ENCODE measurements at regions not wholly inside any gene's neighbourhood (a gene's known extent, or its start where the extent isn't known, plus 50 kb on each side); places are given as distances from the start of the nearest gene placed in this dataset.

DNA sequence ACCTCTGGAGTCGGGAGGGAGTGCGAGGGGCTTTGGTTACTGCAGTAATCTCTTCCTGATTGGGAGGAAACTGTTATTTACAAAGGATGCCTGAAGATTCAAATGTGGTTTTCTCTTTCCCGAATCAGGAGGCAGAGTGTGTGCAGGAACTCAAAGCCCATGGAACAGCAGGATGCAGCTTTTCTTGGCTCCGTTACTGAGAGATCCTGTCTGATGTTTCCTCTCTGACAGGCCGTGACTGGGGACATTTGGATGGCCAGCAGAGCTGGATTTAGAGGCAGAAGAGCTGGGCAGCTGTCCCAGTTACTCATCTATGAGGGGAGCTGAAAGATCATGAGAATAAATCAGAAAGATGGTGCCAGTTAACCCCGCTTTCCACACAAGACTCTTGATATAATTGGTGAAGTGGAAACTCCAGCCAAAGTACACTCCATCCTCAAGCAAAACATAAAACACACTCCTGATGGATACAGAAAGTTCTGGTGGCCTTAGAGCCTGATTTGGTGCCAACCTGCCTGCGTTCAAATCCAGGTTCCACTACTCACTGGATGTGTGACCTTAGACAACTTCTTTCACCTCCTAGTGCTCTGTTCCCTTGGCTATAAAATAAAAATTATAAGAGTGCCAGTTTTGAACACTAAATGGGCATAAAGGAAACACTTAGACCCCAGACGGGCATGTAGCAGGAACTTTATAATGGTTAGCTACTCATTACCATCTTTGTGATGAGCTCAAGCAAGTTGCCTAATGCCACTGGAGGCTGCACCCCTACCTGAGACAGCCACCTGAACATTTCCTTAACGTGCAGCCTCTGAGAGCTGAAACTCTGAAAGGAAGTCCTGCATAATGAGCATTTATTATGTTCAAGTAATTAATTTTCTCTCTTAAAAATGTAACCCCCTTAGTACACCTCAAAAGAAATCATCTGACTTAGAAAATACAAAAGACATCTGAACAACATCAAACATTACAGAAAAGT lies 349.0 kb upstream of the GATB start:
- DNase-seq: no peak

DNA sequence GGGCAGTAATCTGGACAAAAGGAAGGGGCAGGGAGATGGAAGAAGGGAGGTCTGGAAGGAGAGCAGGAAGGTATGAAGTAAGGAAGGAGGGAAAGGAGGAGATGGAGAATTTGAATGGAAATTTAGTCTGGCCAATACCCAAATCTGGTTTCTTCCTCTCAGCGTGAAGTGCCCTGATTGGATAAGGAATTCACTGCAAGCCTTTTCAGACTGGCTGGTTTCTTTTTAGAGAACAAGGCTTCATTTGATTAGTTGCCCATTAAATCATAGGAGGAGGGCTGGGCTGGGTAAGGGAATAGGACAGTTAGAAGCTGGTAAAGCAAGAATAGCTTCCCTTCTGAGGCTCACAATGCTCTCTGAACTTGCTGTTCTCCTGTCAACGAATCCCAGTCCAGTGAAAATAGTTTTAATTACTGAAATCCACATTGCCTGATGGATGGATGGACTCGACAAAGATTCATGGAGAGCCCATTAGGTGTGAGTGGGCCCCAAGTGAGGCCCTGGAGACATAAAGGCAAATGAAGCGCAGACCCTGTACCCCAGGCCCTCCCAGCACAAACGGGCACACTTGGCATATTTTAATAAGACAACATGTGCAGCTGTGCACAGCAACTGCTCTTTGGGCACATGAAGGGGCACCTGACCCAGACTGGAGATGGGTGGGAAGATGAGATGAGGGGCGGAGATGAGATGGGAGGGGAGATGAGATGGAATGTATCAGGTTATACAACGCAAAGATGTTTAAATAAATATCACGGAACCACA lies 347.1 kb upstream of the GATB start:
- DNase-seq: no peak

DNA sequence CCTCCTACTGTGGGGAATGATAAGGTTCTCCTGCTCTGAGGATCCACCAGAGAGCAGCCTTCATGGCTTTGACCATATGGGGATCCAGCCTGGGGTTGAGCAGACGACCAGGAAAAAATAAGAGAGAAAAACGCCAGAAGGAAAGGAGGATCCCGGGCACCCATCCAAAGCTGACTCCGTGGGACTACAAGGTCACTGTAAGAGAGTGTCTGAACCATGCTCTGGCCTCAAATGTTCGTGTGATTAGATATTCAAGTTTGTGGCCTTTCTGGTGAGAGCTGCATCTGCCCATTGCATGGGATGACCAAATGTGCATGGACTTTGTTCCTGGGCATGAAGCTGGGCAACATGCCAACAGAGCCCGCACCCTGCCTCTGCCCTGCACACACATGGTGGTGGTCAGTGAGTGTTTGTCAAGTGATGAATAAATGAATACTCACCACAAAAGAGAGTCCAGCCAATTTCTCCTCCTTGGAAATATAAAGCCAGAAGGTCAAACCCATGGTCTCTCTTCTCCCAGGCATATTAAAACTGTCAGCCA lies 346.0 kb upstream of the GATB start:
- no peak for DNase-seq

DNA sequence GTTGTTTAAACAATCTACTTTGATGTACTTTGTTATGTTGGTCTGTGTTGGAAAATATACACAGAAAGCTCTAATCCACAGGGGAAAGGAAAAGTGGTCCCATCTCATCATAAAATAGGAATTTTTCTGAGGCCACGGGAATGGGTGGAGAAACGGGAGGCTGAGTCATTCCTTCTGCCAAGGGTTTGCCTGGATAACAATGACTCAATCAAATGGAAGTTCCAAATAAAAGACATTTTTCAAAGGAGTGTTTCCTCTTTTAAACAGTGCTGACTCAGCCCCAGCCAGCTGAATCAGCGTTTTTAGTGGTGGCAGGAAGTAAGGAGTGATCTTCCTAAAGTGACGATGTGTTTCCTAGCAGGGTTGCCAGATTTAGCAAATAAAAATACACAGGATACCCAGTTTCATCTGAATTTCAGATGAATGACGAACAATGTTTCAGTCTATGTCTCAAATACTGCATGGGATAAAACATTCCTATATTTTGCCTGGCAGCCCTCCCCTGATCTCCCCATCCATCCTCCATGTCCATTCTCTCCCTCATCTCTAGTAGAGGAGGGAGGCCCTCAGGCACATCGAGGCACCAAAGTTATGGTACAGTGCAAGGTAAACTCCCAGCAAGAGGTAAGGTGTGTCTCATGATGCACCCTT lies 345.4 kb upstream of the GATB start:
- DNase-seq: no peak

DNA sequence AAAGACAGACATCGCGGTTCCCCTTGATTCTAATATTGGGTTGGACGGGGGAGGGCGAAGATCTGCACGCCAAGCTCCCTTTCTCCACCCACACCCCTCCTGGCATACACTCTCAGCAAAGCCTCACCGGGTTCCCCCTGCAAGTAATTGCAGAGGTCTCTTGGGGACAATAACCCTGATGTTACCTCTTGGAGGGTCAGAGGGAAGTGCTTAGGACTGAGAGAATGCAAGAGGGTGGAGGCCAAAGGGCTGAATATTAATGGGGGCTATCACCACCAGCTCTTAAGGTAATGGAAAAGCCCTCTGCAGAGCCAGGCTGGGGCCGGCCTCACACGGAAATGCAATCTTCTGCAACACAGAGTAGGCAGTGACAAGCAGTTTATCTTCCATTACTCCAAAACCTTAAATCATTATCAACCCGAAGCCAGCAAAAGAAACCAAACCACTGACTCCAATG lies 344.1 kb upstream of the GATB start:
- no peak for DNase-seq

DNA sequence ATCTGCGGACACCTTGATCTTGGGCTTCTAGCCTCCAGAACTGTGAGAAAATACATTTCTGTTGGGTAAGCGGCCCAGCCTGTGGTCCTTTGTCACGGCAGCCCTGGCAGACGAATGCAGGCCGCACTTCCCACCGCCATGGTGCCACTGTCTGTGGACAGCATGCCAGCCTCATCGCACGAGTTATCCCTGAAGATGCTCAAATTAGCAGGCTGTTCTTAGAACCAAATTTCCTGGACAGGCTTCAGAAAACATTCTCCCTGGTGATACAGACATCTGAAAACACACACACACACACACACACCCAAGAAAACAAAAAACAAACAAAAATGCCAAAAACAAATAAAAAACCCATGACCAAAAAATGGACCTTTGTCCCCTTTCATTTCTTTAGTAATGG lies 343.5 kb upstream of the GATB start:
- DNase-seq: no peak

DNA sequence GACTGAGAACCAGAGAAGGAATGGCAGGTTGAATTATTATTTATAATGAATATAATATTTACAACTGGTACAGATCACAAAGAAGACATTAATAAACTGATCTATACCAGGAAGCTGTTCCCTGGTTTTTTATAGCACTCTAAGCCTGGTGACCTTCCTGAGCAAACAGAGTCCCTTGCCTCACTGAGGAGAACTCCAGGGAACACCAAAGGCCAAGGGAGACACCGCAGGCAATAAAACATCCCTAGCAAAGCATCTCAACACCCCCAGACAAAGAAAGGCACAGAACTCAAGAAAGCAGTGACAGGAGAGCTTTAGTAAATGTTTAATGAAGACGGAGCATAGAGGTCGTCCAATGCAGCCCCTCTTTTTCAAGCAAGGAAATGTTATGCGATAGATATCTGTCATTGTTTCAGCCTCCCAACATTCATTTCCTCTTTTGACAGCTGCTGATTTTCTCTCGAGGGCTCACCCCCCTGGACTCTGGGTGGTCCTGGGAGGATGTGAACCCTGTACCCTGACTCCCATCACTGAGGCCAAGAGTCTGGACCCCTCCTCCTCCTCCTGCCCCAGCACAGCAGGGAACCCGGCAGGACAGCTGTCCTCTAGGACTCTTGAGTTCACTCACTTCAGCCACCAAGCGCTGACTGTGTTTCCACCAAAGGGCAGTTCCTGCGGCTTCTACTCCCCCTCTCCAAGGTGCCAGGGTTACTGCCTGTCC lies 342.5 kb upstream of the GATB start:
- DNase-seq: no peak

DNA sequence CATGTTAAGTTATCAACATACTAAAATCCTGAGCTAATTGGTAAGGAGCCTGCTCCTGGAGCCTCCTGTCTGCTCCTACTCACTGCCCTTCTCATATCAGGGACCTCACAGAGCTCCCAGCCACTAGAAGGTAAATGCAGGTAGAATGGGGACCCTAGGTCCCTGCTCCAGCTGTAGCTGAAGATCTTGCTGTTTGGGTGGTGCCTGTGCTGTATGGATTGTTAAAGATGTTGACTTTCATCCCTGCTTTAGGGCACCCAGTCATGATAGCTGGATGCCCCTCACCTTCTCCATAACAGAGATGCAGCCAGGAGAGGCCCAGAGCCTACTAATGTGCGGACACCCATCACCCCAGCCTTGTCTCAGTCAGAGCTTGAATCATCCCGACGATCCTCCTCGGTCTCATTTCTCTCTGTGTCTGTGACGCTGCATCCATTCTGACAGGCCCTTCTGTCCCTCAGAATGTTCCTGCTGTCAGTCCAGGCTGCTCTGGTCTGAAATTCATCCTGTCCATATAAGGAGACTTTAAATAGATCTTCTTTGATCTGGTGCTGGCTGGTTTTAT lies 341.7 kb upstream of the GATB start:
- no peak for DNase-seq

DNA sequence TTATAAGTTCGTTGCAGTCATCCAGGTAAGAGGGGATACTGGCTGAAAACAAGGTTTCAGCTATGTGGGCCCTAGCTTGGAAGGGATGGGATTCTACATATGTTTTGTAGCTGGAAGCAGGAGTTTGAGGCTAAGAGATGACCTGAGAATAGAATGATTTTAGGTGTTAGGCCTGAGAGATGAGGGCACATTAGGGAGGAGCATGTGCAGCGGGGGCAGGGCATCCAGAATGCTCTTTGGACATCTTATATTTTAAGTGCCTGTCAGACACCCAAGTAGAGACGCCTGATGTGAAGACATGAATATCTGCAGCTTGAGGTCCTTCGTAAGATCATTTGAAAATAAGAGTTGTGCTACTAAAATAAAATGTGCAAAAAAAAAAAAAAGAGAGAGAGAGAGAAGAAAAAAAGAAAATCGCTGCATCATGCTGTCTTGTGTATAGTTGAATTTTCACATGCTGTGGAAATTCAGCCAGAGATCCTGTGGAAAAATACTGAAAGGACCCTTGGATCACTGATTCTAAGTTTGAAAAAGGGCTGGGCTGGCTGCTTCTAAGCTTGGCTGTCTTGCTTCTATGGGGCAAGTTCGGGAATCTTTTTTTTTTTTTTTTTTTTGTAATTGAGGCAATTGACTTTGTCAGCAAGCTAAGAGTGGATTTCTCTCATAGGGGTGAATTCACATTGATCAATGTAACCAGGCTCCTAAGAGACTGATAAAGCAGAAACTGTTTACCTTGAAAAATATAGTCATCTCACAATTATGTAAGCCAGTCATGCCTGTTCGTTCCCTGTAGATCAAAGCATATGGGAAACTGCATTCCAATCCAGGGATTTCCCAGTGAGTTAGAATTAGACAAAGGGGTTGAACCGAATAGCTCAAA lies 341.0 kb upstream of the GATB start:
- DNase-seq: no peak

DNA sequence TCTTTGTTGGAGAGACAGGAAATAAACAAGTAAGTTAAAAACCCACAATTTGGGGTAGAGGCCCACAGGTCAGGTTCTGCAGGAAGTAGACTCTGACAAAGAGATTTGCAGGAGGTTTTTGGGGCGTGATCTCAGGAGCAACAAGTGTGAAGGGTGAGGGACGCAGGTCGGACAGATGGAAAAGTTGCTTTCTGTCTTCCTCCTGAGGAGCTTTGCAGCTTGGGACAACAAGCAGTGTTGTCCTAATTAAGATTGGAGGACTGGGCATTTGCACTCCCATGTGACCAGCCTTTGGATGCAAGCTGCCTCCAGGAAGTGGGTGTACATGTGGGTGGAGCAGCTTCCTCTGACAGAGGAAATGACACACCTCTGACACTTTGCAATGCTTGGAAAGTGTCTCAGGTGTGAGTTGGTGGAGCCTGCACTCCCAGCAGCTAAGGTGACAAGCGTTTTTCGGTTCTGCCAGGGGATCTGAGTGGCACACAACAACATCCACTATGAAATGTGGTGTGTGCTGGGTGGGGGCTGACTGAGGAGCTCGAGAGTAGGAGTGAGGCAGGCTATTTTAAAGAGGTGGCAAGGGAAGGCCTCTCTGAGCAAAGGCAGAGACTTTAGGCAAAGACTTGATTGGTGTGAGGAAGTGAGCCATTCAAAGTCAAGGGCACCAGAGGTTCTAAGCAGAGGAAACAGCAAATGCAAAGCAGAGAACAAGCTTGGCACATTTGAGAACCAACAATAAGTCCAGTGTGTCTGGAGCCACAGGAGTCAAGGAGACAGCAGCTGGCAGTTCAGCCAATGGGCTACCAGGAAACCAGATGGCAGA lies 339.8 kb upstream of the GATB start:
- no peak for DNase-seq

DNA sequence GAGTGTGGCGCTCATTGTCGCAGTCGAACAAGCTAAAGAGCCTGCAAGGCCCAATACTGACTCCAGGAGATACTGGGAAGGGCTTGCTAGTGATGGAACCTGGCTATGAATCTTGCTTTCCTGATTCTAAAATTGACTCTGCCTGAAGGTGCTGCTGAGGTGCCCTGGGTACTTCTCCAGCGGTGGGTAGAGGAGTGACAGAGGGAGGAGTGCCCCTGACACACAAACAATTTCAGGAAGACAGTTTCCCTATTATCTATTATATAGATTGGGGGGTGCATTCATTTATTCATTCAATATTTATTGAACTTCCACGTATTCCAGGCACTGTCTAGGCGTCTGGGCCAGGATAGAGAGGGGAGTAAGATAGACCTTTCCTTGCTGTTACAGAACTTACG lies 339.2 kb upstream of the GATB start:
- DNase-seq: no peak

DNA sequence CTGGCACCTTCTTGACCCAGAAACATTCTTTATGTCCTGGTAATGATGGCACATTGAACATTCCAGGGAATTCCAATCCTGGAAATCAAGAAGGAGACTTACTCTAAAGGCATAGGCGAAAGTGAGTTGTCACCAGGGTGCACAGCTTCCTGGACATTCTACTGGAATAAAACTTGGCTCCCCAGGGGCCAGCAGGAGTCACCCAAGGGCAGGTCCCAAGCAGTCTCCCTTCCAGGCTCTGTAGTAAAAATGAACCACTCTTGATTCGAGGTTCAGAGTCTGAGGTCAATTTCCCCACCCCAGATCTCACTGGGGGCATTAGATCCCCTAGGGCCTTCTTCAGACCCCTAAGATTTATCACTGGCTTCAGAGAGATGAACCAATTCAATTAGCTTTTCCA lies 338.7 kb upstream of the GATB start:
- no peak for DNase-seq

DNA sequence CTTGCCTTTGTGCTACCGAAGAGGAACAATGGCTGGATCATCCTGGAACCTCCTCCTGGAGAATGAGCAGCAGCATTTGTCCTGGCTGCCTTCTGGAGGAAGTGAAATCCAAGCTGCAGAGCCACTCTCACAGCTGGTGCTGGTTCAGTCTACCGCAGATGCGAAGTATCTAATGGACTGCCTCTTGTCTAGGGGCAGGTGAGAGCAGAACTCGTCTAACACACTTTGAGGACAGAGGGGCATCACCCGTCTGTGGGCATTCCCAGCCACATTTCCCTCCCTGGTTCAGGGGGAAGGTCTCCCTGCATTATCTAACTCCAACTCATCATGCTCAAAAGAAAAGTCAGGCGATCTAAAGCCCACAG lies 338.2 kb upstream of the GATB start:
- DNase-seq: no peak

DNA sequence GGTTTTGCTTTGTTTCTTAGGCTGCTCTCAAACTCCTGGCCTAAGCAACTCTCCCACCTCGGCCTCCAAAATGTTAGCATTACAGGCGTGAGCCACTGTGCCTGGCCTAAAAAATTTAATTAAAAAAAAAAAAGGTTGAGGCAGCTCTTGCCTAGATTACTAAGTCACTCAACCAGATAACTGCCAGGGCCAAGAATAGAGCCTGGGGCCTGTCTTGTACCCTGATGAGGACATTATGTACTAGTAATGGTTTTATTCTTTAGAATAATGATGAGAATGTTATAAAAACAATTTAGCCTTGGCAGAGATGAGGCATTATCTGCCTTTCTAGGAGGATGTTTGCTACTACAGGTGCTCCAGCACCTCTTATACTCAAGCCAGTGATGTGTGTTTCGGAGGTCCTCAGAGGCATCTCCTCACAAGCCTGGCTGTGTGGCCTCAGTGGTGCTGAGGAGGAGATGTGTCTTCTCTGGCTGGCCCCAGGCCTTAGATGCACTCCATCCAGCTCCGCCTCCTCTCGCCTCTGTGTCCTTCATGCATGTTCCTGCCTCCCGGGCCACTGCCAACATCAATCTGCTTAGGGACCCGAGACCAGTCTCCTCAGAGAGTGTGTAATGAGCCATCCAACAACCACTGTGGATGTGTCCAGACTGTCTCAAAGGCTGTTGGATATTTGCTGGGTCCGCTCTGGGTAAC lies 337.7 kb upstream of the GATB start:
- no peak for DNase-seq

DNA sequence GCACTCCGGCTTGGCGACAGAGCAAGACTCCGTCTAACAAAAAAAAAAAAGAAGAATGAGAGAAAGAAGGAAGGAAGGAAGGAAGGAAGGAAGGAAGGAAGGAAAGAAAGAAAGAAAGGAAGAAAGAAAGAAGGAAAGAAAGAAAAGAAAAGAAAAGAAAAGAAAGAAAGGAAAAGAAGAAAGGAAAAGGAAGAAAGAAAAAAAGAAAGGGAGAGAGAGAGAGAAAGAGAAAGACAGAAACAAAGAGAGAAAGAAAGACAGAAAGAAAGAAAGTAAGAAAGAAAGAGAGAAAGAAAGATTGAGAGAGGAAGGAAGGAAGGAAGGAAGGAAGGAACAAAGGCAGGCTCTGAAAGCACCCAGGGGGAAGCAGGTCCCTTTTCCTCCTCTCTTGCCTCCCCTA lies 336.6 kb upstream of the GATB start:
- DNase-seq: no peak

DNA sequence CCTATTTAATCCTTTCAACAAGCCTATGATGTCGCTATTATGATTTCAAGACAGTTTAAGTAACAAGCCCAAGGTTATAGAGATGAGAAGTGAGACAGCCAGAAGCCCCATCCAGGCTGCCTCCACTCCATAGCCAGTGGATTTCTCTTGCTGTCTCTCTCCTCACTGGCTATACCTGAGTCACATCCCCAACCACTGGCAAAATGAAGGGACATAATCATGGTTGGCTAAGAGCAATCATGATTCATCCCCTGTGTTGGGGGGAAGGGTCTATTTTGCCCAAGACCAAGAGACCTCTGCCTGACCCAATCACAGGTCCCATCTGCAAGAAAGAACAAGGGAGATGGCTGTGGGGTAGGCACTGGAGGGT lies 334.9 kb upstream of the GATB start:
- DNase-seq: no peak

DNA sequence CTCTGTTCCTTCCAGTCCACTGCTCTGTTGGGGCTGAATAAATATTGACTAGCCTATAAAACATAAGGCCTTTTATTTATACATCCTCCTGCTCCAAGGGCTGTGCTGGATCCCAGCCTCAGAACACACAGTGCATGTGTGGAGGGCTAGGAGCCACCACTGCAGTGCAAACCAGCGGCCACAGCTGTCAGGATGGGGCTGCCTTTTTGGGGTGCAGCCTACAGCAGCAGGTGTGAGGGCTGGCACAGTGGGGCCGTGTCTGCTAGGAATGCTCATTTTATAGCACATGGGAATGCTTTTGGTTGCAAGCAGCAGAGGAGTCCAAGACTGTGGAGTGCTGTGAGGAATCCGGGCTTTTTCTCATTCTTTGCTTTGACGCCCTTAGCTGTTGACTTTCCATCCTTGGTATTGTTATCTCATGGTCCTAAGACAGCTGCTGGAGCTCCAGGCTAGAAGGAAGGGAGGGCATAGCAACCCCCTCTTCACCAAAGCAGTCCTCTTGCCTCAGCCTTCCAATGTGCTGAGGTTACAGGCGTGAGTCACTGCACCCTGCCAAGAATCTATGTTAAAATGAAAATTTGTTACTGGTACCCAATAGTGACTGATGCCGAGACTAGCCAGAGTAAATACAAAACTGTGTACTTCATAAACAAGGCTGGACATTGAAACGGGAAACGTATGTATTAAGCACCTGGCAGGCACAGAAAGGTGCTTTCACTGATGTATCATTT lies 334.3 kb upstream of the GATB start:
- no peak for DNase-seq

DNA sequence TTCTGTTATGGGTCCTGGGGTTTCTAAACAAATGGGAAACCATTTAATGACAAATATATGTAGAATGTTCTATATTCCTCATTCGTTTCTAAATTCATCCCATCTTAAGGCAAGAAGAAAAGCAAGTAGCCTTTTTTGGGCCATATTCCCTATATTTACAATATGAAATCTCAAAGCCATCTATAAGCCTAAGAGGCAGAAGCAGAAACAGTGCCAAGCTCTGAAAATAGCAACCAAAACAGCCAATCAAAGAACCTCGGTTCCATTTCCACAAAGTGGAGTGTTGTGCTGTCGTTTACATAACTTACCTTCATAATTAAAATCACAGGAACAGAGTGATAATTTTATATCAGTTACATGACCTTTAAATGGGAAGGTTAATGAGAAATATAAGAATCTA lies 330.6 kb upstream of the GATB start:
- DNase-seq: no peak

DNA sequence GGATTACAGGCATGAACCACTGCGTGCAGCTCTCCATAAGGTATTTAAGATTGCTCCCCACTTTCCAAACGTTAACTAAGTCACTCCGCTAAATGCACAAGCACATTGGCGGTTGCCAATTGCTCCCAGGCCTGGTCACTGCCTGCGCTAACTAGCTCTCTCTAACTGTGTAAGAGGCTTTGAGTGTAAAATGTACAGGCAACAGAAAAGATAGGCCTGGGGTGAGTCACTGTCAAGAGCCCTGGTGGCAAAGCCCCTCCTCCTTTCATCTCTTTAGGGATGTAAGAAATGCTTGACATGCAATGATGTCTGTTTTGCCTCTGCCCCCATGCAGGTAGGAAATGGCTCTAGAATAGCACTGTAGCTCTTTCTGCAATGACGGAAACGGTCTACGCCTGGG lies 329.7 kb upstream of the GATB start:
- no peak for DNase-seq

Measured in NCI-H2171 (cell line).